ENCODE measurements at regions not wholly inside any gene's neighbourhood (a gene's known extent, or its start where the extent isn't known, plus 50 kb on each side); places are given as distances from the start of the nearest gene placed in this dataset.

GRCh38 chr5:17847286-17847685 lies 213.0 kb downstream of the TAF11L14 start:
- H3K4me1 Mint-ChIP-seq = peaks cover 10% of the 10 kb centered on the region
- DNase-seq = no peak
- no peak for TF ChIP-seq CTCF (conservative IDR thresholded peaks at IDR 0.05)
- H3K4me3 ChIP-seq (ENCODE audit: low read length) = no peak overlapping the region
- no peaks in the 10 kb centered on the region for H3K27me3 ChIP-seq (ENCODE audit: control insufficient read depth, insufficient read depth, low read length, poor library complexity, severe bottlenecking)
- H3K4me1 ChIP-seq (ENCODE audit: control insufficient read depth, insufficient read depth, low read length) = no peaks in the 10 kb centered on the region
- no peak overlapping the region for H3K27ac ChIP-seq (ENCODE audit: low read depth, low read length)
- no peaks in the 10 kb centered on the region for H3K36me3 Mint-ChIP-seq (ENCODE audit: low read depth)
- WGBS, 2 experiments (ENCODE audit: insufficient coverage in 1 of 2, insufficient read length in 1 of 2) = 91% methylated on average over 2 of the region's 2 CpGs; no CpG with 5 or more reads in 1 of the 2 experiments
- no peak overlapping the region for H3K4me3 Mint-ChIP-seq
- H3K27ac Mint-ChIP-seq = no peak overlapping the region
- H3K36me3 ChIP-seq (ENCODE audit: control insufficient read depth, insufficient read depth, low read length) = no peaks in the 10 kb centered on the region
- H3K9me3 ChIP-seq (ENCODE audit: control insufficient read depth, low read length) = peaks cover 12% of the 10 kb centered on the region
- H3K9me3 Mint-ChIP-seq = peaks cover 17% of the 10 kb centered on the region
- H3K27me3 Mint-ChIP-seq (ENCODE audit: insufficient read depth) = peaks cover 21% of the 10 kb centered on the region
- H3K9ac ChIP-seq (ENCODE audit: extremely low read depth, low read length, poor library complexity, severe bottlenecking) = no peak overlapping the region

GRCh38 chr5:17852111-17852510 lies 217.9 kb downstream of the TAF11L14 start:
- Mint-ChIP-seq H3K4me3 (no peak overlapping the region), H3K4me1 (no peaks in the 10 kb centered on the region), H3K27me3 (ENCODE audit: insufficient read depth) (peaks cover 4% of the 10 kb centered on the region), H3K9me3 (no peaks in the 10 kb centered on the region), H3K36me3 (ENCODE audit: low read depth) (no peaks in the 10 kb centered on the region), H3K27ac (no peak overlapping the region)
- Histone ChIP-seq H3K27ac (ENCODE audit: low read depth, low read length) (no peak overlapping the region), H3K4me1 (ENCODE audit: control insufficient read depth, insufficient read depth, low read length) (no peaks in the 10 kb centered on the region), H3K36me3 (ENCODE audit: control insufficient read depth, insufficient read depth, low read length) (no peaks in the 10 kb centered on the region), H3K27me3 (ENCODE audit: control insufficient read depth, insufficient read depth, low read length, poor library complexity, severe bottlenecking) (no peaks in the 10 kb centered on the region), H3K9me3 (ENCODE audit: control insufficient read depth, low read length) (no peaks in the 10 kb centered on the region), H3K4me3 (ENCODE audit: low read length) (no peak overlapping the region), H3K9ac (ENCODE audit: extremely low read depth, low read length, poor library complexity, severe bottlenecking) (no peak overlapping the region)
- no peak for DNase-seq
- TF ChIP-seq CTCF (conservative IDR thresholded peaks at IDR 0.05) = no peak

GRCh38 chr5:17852740-17853139 lies 218.5 kb downstream of the TAF11L14 start:
- H3K9me3 Mint-ChIP-seq = no peaks in the 10 kb centered on the region
- Histone ChIP-seq H3K9ac (ENCODE audit: extremely low read depth, low read length, poor library complexity, severe bottlenecking) (no peak overlapping the region), H3K36me3 (ENCODE audit: control insufficient read depth, insufficient read depth, low read length) (no peaks in the 10 kb centered on the region), H3K4me3 (ENCODE audit: low read length) (no peak overlapping the region), H3K9me3 (ENCODE audit: control insufficient read depth, low read length) (no peaks in the 10 kb centered on the region), H3K27ac (ENCODE audit: low read depth, low read length) (no peak overlapping the region), H3K27me3 (ENCODE audit: control insufficient read depth, insufficient read depth, low read length, poor library complexity, severe bottlenecking) (no peaks in the 10 kb centered on the region), H3K4me1 (ENCODE audit: control insufficient read depth, insufficient read depth, low read length) (no peaks in the 10 kb centered on the region)
- no peak overlapping the region for H3K27ac Mint-ChIP-seq
- no peak overlapping the region for H3K4me3 Mint-ChIP-seq
- DNase-seq = no peak
- WGBS, 2 experiments (ENCODE audit: insufficient coverage in 1 of 2, insufficient read length in 1 of 2) = 90 to 100% methylated on average over 1 to 3 of the region's 3 CpGs
- TF ChIP-seq CTCF (conservative IDR thresholded peaks at IDR 0.05) = no peak
- H3K27me3 Mint-ChIP-seq (ENCODE audit: insufficient read depth) = peaks cover 2% of the 10 kb centered on the region
- H3K4me1 Mint-ChIP-seq = no peaks in the 10 kb centered on the region
- H3K36me3 Mint-ChIP-seq (ENCODE audit: low read depth) = no peaks in the 10 kb centered on the region

Data from endodermal cell (in vitro differentiated cells).